Activated effector memory CD4-positive, alpha-beta T cell treated with anti-CD3 and anti-CD28 coated beads, Interleukin-2, amount 50 U/mL, for 16 hours (primary cell): ENCODE measurements at regions not wholly inside any gene's neighbourhood (a gene's known extent, or its start where the extent isn't known, plus 50 kb on each side); places are given as distances from the start of the nearest gene placed in this dataset.

Source experiments
- DNase-seq: peaks from one replicate; pipeline ENCODE4 v3.0.0-alpha.2; 2020

DNA sequence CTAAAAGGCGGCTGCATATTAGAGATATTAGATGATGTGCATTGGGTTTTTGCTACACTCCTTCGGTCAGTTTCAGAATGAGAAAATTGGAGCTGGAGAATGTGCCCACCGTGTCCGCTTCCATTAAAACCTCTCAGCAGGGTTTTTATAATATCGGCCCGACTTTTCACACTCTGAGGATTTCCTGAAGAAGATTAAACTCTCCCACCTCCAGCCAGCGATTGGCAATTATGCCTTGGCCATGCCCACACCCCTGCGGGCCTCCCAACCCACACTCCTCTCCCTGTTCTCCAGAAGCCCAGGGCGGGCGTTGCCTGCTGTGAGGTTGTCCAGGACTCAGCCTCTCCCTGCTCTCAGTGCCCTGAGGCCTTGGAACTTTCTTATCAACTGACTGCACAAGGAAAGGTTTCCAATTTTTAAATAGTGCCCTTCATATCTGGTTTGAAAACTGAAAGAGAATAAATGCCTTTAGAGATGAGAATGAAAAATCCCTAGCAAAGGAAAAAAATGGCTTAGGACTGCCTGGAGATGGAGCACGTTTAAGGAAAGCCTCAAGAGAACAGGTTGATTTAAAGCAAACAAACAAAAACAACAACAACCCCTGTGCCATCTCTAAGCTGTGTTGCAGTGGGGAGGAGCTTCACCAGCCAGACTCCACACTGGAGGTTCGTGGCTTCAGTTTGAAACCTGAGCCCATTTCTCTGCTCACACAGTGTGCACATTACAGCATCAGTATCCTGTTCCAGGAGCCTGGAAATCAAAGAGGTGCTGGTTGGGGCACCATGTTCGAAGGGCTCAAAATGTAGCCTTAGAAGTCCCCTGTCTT, 292.9 kb downstream of the NSG2 start:
- DNase-seq: no peak

DNA sequence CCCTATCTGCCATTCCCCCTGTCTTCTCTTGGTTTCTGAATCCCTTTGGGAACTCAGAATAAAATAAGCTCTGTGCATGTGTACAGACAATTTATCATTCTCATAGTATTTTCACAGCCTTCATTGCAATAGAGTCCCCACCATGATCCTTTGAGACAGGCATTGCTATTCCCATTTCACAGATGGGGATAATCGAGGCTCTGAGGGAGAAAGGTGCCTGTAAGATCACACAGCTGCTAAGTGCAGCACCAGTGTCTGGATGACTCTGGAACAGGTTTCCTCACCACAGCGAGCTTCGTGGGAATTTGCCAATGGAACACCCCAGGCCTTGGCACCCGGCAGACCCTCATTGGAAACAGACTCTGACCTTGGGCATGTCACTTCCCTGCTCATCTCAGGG, 293.6 kb downstream of the NSG2 start:
- no peak for DNase-seq

- DNase-seq: no peak
Observed at GRCh38 chr5:174340226-174340625, 294.7 kb downstream of the NSG2 start.

DNA sequence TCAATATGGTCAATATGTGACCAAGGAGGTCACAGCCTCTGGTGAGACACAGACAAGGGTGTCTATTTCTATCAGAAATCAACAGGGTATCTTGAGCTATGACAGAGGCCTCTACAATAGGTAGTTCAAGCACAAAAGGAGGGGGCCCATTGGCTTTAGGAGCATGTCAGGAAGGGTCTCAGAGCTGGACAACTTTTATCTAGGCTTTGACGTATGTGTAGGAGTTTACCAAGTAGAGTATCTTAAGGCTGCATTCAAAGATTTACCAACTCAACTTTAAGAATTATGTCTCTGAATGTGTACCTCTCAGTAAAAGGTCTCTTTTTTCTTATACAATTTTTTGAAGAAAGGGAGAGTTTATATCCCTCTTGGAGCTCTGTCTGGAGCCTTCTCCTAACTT, 297.2 kb downstream of the NSG2 start:
- no peak for DNase-seq

DNA sequence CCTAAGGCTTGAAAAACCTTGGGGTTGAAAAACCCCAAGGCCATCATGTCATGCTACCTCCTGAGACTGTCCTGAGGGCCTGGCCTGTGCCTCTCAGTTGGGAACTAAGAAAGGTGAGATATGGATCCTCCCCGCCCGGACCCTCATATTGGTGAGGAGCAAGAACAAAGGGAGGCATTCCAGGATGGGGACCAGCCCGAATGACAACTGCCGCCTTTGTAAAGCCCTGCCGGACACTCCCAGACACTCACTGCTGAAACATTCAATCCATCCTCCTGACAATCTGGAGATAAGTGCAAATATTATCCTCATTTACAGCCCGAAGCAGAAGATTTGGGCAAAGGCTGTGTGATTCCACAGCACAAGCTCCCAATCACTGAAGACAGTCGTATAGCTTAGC, 298.3 kb downstream of the NSG2 start:
- DNase-seq: no peak

GRCh38 chr5:174344335-174344734, 298.8 kb downstream of the NSG2 start:
- DNase-seq: no peak

- no peak for DNase-seq
Observed at GRCh38 chr5:174347183-174347582, 301.7 kb downstream of the NSG2 start.

DNA sequence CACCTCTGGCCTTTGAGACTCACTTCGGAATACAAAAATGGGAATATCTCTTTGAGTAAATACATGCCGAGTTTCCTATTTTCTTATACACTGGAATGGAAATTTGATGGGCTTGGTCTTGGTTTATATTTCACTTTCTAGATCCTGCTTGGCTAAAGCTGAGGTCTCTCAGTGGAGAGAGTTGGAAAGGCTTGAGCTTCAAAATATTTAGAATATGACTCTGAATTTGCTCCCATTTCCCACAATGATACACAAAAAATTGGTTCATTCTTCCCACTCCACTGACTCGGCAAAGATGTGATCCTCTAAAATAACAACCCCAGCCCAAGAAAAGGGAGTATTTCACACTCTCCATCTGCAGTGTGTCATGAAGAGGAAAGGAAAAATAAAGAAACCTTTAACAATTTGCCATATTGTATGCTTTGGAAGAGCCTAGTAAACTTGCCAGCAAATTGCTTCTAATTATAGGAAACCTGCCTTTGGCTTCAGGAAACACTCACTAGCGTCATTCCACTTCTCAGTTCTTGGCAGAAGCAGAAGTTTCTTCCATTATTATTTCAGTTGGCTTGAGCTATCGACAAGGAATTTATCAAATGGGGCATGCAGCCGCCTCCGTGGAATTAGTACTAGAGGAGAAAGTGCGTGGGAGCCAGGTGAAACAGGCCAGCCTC, 302.9 kb downstream of the NSG2 start:
- no peak for DNase-seq

GRCh38 chr5:174352681-174353080, 307.2 kb downstream of the NSG2 start:
- DNase-seq: no peak

DNA sequence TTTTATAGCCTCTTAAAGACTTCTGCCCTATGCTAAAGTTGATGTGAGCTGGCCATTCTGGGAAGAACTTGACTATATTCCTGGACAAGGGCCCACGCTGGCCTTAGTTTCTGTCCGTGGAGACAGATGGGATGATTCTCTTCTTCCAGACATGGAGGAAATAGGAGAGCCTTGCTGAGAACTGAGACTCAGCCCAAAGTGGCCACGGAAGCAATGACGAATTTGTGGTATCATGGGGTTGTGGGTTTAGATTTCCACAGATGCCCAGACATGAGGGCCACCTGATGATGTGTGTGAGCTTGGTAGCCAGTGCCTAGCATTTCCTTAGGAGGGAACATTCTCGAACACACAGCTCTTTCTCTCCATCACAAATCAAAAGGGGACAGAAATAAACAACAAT, 309.1 kb downstream of the NSG2 start:
- DNase-seq: no peak

GRCh38 chr5:174355208-174355612, 309.7 kb downstream of the NSG2 start:
- DNase-seq: no peak

GRCh38 chr5:174355995-174356394, 310.5 kb downstream of the NSG2 start:
- no peak for DNase-seq

GRCh38 chr5:174356536-174356935, 311.0 kb downstream of the NSG2 start:
- no peak for DNase-seq

GRCh38 chr5:174358276-174358675, 312.8 kb downstream of the NSG2 start:
- no peak for DNase-seq

DNA sequence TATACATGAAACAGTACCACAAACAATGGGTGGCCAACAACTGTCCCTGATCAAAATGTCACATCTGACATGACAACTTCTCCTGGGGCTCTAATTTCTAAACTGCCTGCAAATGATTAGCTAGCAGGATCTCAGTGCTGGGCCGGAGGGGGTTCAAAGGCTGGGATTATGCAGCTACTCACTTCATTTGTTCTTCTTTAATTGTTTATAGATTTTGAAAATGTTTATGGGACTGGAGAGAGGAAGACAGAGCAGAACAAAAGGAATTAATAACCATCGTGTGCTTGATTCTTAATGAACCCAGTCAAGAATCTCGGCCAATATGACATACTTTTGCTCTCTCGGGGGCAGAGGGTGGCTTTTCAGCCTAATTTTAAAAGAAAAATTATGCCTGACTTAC, 313.6 kb downstream of the NSG2 start:
- no peak for DNase-seq

DNA sequence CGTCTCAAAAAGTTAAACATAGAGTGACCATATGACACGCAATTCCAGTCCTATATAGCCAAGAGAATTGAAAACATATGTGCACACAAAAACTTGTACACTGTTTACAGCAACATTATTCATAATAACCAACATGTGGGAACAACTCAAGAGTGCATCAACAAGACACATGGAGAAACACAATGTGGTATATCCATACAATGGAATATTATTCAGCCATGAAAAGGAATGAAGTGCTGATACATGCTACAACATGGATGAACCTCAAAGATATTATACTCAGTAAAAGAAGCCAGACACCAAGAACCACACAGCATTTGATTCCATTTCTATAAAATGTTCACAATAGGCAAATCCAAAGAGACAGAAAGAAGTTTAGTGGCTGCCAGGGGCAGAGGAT, 317.0 kb downstream of the NSG2 start:
- no peak for DNase-seq

- DNase-seq: no peak
Observed at GRCh38 chr5:174363934-174364333, 318.4 kb downstream of the NSG2 start.

- DNase-seq: no peak
Observed at GRCh38 chr5:174364676-174365075, 319.2 kb downstream of the NSG2 start.

DNA sequence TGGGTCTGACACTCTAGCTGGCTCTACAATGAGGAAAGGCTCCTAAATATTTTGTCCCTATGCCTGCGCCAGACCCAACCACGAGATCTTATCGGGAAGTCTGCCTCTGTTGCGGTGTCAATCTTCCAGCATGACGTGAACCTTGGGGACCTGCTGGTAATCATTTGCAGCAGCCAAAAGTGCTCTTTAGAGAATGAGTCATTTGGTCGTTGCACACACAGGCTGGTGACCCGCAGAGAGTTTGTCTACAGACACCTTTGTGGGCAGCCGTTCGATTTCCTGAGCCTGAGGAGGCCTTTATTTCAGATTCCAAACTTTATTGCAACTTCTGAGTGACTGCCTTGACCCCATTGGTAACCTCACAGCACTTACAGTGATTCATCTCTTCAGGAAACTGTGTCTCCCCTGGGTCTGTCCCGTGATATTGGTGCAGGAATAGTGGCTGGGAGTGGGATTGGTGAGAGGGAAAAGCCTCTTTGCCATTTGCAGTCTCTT, 326.1 kb downstream of the NSG2 start:
- no peak for DNase-seq

DNA sequence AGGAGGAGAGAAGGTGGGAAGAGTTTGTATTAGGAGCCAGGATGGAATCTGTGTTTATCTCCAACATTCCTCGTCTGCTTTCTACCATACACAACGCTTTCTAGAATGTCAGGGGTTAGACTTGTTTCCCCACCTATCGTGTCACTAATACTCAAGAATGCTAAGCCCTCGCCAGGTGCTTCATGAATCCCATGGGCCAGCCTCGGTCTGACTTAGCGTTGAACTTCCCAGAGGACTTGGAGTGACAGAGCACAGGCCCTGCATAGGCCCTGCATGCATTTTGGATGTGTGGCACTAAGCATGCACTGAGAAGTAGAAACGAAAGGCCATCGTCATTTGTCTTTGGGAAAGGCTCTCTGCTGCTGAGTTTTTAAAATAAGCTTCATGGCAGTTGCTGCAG, 328.7 kb downstream of the NSG2 start:
- DNase-seq: no peak

DNA sequence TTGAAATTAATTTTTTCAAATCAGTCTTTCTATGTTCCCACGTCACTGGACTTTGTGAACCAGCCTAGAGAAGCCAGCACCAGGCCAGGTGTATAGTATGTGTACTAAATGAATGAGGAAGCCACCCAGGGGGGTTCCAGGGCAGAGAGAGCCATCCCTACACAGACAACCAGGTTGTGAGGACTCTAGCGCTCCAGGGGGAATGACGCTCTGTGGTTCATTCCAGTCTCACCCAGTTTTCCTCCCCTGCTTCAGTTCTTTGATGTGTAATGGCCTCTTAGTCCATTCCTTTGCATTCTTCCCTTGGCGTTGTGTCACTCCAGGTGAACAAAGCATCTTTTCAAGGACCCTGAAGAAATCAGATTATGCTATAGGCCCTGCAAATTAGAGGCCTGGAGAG, 330.6 kb downstream of the NSG2 start:
- no peak for DNase-seq

GRCh38 chr5:174376726-174377373, 331.3 kb downstream of the NSG2 start:
- DNase-seq: no peak

DNA sequence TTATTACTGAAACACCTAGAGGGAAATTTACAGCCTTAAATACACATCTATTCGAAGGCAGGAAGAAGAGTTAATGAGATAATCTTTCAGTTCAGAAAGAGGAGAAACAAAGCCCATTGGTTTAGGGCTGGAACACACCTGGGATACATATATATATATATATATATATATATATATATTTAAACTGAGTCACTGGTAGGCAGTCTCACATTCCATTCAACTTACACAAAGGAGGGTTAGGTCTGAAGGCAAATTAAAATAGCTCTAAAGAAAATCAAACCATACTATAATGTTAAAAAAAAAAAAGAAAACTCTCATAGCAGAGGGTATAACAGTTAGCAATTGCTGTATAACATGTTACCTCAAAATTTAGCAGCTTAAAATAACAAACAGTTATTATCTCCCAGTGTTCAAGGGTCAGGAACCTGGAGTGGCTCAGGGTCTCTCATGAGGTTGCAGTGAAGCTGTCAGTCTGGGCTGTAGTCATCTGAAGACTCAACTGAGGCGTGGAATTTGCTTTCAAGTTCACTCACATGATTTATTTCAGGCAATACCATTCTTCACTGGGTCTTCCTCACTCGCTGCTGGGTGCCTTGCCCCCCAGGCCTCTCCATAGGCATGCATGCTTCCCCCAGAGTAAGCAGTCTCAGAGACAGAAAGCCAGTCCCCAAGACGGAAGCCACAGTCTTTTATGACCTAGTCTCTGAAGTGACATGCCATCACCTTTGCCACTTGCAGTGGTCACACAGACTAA, 332.8 kb downstream of the NSG2 start:
- DNase-seq: no peak
